ENCODE measurements at regions not wholly inside any gene's neighbourhood (a gene's known extent, or its start where the extent isn't known, plus 50 kb on each side); places are given as distances from the start of the nearest gene placed in this dataset.
A peak's percentile ranks its signal among the peaks of the same experiment; 100 is the strongest.

DNA sequence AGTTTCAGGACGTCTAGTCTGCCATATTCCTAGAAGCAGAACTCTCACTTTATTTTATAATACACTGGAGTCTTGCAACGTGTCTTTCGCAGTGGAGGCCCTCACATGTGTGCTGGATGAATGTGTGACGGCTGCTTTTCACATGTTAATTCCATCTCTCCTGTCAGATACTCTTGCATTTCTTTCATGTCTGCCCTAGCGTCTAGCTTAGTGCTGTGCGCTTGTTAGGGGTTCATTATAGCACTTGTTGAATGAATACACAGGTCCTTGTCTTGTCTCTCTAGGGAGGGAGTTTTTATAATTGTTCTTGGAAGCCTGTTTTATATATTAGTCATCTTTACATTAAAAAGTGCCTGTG lies 94.4 kb downstream of the MAP3K8 start (continued):
- TF ChIP-seq, protein P1, sequence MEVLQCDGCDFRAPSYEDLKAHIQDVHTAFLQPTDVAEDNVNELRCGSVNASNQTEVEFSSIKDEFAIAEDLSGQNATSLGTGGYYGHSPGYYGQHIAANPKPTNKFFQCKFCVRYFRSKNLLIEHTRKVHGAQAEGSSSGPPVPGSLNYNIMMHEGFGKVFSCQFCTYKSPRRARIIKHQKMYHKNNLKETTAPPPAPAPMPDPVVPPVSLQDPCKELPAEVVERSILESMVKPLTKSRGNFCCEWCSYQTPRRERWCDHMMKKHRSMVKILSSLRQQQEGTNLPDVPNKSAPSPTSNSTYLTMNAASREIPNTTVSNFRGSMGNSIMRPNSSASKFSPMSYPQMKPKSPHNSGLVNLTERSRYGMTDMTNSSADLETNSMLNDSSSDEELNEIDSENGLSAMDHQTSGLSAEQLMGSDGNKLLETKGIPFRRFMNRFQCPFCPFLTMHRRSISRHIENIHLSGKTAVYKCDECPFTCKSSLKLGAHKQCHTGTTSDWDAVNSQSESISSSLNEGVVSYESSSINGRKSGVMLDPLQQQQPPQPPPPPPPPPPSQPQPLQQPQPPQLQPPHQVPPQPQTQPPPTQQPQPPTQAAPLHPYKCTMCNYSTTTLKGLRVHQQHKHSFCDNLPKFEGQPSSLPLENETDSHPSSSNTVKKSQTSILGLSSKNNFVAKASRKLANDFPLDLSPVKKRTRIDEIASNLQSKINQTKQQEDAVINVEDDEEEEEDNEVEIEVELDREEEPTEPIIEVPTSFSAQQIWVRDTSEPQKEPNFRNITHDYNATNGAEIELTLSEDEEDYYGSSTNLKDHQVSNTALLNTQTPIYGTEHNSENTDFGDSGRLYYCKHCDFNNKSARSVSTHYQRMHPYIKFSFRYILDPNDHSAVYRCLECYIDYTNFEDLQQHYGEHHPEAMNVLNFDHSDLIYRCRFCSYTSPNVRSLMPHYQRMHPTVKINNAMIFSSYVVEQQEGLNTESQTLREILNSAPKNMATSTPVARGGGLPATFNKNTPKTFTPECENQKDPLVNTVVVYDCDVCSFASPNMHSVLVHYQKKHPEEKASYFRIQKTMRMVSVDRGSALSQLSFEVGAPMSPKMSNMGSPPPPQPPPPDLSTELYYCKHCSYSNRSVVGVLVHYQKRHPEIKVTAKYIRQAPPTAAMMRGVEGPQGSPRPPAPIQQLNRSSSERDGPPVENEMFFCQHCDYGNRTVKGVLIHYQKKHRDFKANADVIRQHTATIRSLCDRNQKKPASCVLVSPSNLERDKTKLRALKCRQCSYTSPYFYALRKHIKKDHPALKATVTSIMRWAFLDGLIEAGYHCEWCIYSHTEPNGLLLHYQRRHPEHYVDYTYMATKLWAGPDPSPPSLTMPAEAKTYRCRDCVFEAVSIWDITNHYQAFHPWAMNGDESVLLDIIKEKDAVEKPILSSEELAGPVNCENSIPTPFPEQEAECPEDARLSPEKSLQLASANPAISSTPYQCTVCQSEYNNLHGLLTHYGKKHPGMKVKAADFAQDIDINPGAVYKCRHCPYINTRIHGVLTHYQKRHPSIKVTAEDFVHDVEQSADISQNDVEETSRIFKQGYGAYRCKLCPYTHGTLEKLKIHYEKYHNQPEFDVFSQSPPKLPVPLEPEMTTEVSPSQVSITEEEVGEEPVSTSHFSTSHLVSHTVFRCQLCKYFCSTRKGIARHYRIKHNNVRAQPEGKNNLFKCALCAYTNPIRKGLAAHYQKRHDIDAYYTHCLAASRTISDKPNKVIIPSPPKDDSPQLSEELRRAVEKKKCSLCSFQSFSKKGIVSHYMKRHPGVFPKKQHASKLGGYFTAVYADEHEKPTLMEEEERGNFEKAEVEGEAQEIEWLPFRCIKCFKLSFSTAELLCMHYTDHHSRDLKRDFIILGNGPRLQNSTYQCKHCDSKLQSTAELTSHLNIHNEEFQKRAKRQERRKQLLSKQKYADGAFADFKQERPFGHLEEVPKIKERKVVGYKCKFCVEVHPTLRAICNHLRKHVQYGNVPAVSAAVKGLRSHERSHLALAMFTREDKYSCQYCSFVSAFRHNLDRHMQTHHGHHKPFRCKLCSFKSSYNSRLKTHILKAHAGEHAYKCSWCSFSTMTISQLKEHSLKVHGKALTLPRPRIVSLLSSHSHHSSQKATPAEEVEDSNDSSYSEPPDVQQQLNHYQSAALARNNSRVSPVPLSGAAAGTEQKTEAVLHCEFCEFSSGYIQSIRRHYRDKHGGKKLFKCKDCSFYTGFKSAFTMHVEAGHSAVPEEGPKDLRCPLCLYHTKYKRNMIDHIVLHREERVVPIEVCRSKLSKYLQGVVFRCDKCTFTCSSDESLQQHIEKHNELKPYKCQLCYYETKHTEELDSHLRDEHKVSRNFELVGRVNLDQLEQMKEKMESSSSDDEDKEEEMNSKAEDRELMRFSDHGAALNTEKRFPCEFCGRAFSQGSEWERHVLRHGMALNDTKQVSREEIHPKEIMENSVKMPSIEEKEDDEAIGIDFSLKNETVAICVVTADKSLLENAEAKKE (CRISPR knock-in tag; IDR thresholded peaks at IDR 0.05): no peak

DNA sequence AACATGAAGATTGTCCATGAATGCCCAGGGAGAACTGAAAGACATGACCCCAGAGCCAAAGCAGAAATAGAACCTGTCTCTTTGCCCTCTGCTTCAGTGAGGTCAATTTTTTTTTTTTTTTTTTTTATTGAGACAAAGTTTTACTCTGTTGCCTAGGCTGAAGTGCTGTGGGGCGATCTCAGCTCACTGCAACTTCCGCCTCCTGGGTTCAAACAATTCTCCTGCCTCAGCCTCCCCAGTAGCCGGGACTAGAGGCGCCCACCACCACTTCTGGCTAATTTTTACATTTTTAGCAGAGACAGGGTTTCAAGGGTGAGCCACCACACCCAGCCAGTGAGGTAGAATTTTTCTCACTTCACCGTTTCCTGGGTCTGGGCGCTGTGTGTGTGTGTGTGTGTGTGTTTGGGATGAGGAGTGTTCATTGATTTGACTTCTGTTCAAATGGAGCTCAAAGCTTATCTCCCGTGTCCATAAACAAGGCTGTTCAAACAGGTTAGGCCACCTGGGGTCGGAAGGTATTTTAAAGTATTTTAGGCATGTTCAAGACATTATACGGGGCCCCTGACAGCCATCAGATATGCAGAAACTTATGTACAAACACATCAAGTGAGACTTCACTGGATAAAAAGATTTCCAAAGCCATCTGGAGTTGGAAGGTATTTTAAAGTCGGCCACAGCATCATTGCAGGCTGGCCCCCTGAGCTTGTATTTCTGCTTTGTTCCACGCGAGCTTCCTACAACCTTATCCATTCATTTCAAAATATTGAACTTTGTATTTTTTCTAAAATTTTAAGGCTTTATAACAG lies 93.8 kb downstream of the MAP3K8 start:
- DNase-seq (ENCODE audit: low spot score): no peak
- peaks cover 14% of the 10 kb centered on the region; the same call in 1 of the 2 replicates for H3K4me1 ChIP-seq (ENCODE audit: insufficient read depth)
- Mint-ChIP-seq H3K27ac (no peak overlapping the region), H3K36me3 (ENCODE audit: low read depth) (no peaks in the 10 kb centered on the region), H3K27me3 (ENCODE audit: insufficient read depth, low read depth, poor library complexity) (peaks cover 11% of the 10 kb centered on the region), H3K9me3 (peaks cover 4% of the 10 kb centered on the region; the same call in 1 of the 3 replicates), H3K4me1 (peaks cover 24% of the 10 kb centered on the region), H3K4me3 (no peak overlapping the region)
- H3K27me3 ChIP-seq (ENCODE audit: insufficient read depth): no peaks in the 10 kb centered on the region
- 0 out of 2 replicates have a peak overlapping the region, but pooled peaks have one; percentile 5 for H3K4me2 ChIP-seq
- no peak overlapping the region for H3K4me3 ChIP-seq
- H3K9me2 ChIP-seq (ENCODE audit: insufficient read depth): no peaks in the 10 kb centered on the region
- H3K36me3 ChIP-seq (ENCODE audit: insufficient read depth): no peaks in the 10 kb centered on the region
- H3K27ac ChIP-seq (ENCODE audit: low read depth): no peak overlapping the region
- no peak overlapping the region for H2AFZ ChIP-seq
- no peaks in the 10 kb centered on the region for H3K79me2 ChIP-seq (replicated peaks; ENCODE audit: insufficient read depth)
- H3F3A ChIP-seq (replicated peaks; ENCODE audit: low read depth): no peaks in the 10 kb centered on the region
- ATAC-seq: peak; percentile 22; the same call in 1 of the 3 replicates
- H4K20me1 ChIP-seq (replicated peaks; ENCODE audit: insufficient read depth): no peaks in the 10 kb centered on the region
- no peak for TF ChIP-seq EZH2 (IDR thresholded peaks at IDR 0.05; ENCODE audit: low read depth, unreplicated experiment)
- no peak for TF ChIP-seq STAT1 (IDR thresholded peaks at IDR 0.05; ENCODE audit: unreplicated experiment)
- TF ChIP-seq, protein P1 (CRISPR knock-in tag; IDR thresholded peaks at IDR 0.05): no peak
- TF ChIP-seq POLR2AphosphoS5 (IDR thresholded peaks at IDR 0.05; ENCODE audit: low read depth): no peak
- no peak for TF ChIP-seq NANOG (IDR thresholded peaks at IDR 0.05; ENCODE audit: borderline replicate concordance)
- TF ChIP-seq, protein P2, sequence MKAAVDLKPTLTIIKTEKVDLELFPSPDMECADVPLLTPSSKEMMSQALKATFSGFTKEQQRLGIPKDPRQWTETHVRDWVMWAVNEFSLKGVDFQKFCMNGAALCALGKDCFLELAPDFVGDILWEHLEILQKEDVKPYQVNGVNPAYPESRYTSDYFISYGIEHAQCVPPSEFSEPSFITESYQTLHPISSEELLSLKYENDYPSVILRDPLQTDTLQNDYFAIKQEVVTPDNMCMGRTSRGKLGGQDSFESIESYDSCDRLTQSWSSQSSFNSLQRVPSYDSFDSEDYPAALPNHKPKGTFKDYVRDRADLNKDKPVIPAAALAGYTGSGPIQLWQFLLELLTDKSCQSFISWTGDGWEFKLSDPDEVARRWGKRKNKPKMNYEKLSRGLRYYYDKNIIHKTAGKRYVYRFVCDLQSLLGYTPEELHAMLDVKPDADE (IDR thresholded peaks at IDR 0.05): no peak
- no peak for TF ChIP-seq CREB1 (CRISPR knock-in tag; IDR thresholded peaks at IDR 0.05; ENCODE audit: low read depth)
